MM.1S (cell line): ENCODE measurements at regions not wholly inside any gene's neighbourhood (a gene's known extent, or its start where the extent isn't known, plus 50 kb on each side); places are given as distances from the start of the nearest gene placed in this dataset.

Source experiments
- DNase-seq: peaks from one replicate; pipeline ENCODE4 v3.0.0-alpha.2; 2015
- H2AFZ ChIP-seq: fragments of 300-600 bp; sonication (generic); 2 replicates; pipeline ENCODE4 v1.6.0; 2016; ENCODE audit warnings: antibody characterized with exemption, low read length
- H3F3A ChIP-seq: fragments of 300-600 bp; sonication (generic); 2 replicates; pipeline ENCODE4 v1.6.1; 2016; ENCODE audit warnings: mild to moderate bottlenecking, antibody characterized with exemption, low read length, moderate library complexity, mixed read lengths; ENCODE audit not compliant: insufficient read depth
- H3K27ac ChIP-seq: fragments of 300-600 bp; sonication (generic); 2 replicates; pipeline ENCODE4 v1.5.1; 2016; ENCODE audit warnings: mild to moderate bottlenecking, low read length
- H3K27me3 ChIP-seq: fragments of 300-600 bp; sonication (generic); replicated peaks from 2 replicates; pipeline ENCODE4 v1.6.0; 2016; ENCODE audit warnings: low read length; ENCODE audit not compliant: insufficient read depth
- H3K36me3 ChIP-seq: fragments of 300-600 bp; sonication (generic); replicated peaks from 2 replicates; pipeline ENCODE4 v1.6.1; 2016; ENCODE audit warnings: mild to moderate bottlenecking, low read length, mixed read lengths; ENCODE audit not compliant: insufficient read depth
- H3K4me1 ChIP-seq: fragments of 300-600 bp; sonication (generic); 2 replicates; pipeline ENCODE4 v1.6.1; 2016; ENCODE audit warnings: low read length, mixed read lengths
- H3K4me2 ChIP-seq: fragments of 300-600 bp; sonication (generic); 2 replicates; pipeline ENCODE4 v1.6.0; 2016; ENCODE audit warnings: low read depth, low read length
- H3K4me3 ChIP-seq: fragments of 300-600 bp; sonication (generic); 2 replicates; pipeline ENCODE4 v1.5.1; 2016; ENCODE audit warnings: low read length, mixed read lengths
- H3K79me2 ChIP-seq: fragments of 300-600 bp; sonication (generic); 2 replicates; pipeline ENCODE4 v1.6.1; 2016; ENCODE audit warnings: mixed run types, low read length, mixed read lengths
- H3K9ac ChIP-seq: fragments of 300-600 bp; sonication (generic); 2 replicates; pipeline ENCODE4 v1.6.1; 2016; ENCODE audit warnings: low read length, mixed read lengths
- H3K9me2 ChIP-seq: fragments of 300-600 bp; sonication (generic); replicated peaks from 2 replicates; pipeline ENCODE4 v1.6.1; 2016; ENCODE audit warnings: mild to moderate bottlenecking, low read length, mixed read lengths; ENCODE audit not compliant: insufficient read depth
- H3K9me3 ChIP-seq: fragments of 300-600 bp; sonication (generic); replicated peaks from 2 replicates; pipeline ENCODE4 v1.6.1; 2016; ENCODE audit warnings: mild to moderate bottlenecking, low read length, mixed read lengths; ENCODE audit not compliant: insufficient read depth
- H4K20me1 ChIP-seq: fragments of 300-600 bp; sonication (generic); 2 replicates; pipeline ENCODE4 v1.6.1; 2016; ENCODE audit warnings: mild to moderate bottlenecking, low read length, moderate library complexity, mixed read lengths; ENCODE audit not compliant: insufficient read depth
- EZH2 ChIP-seq: fragments of 300-600 bp; sonication (generic); optimal IDR thresholded peaks from 2 replicates; pipeline ENCODE3; 2017; ENCODE audit warnings: low read depth, mild to moderate bottlenecking, antibody characterized with exemption, low read length, mixed read lengths
- EZH2phosphoT487 ChIP-seq: fragments of 300-600 bp; sonication (generic); IDR thresholded peaks from 2 replicates; pipeline ENCODE4 v1.6.1; 2018; ENCODE audit warnings: antibody characterized with exemption, low read length
- TF ChIP-seq, protein P1 (sequence below): fragments of 300-600 bp; sonication (generic); IDR thresholded peaks from 2 replicates; pipeline ENCODE4 v1.5.1; 2016; ENCODE audit warnings: antibody characterized with exemption, low read length, mixed read lengths

GRCh38 chr1:157292809-157293564 lies 154.8 kb upstream of the ETV3 start:
- H3K79me2 ChIP-seq, result no peaks in the 10 kb centered on the region
- no peaks in the 10 kb centered on the region for H3K9me3 ChIP-seq
- H3K4me1 ChIP-seq, result no peaks in the 10 kb centered on the region
- no peak overlapping the region for H3K4me2 ChIP-seq
- no peaks in the 10 kb centered on the region for H3F3A ChIP-seq
- H2AFZ ChIP-seq, result no peak overlapping the region
- no peaks in the 10 kb centered on the region for H3K27me3 ChIP-seq
- H3K27ac ChIP-seq, result no peak overlapping the region
- TF ChIP-seq, protein P1, sequence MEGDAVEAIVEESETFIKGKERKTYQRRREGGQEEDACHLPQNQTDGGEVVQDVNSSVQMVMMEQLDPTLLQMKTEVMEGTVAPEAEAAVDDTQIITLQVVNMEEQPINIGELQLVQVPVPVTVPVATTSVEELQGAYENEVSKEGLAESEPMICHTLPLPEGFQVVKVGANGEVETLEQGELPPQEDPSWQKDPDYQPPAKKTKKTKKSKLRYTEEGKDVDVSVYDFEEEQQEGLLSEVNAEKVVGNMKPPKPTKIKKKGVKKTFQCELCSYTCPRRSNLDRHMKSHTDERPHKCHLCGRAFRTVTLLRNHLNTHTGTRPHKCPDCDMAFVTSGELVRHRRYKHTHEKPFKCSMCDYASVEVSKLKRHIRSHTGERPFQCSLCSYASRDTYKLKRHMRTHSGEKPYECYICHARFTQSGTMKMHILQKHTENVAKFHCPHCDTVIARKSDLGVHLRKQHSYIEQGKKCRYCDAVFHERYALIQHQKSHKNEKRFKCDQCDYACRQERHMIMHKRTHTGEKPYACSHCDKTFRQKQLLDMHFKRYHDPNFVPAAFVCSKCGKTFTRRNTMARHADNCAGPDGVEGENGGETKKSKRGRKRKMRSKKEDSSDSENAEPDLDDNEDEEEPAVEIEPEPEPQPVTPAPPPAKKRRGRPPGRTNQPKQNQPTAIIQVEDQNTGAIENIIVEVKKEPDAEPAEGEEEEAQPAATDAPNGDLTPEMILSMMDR, result no peak
- TF ChIP-seq EZH2phosphoT487 (no peak), EZH2 (no peak)
- H3K36me3 ChIP-seq, result no peaks in the 10 kb centered on the region
- H3K4me3 ChIP-seq, result no peak overlapping the region
- no peaks in the 10 kb centered on the region for H4K20me1 ChIP-seq
- no peaks in the 10 kb centered on the region for H3K9me2 ChIP-seq
- H3K9ac ChIP-seq, result no peak overlapping the region
- DNase-seq, result no peak

GRCh38 chr1:157292302-157292701 lies 154.1 kb upstream of the ETV3 start:
- no peak for DNase-seq
- Histone ChIP-seq H3K36me3 (no peaks in the 10 kb centered on the region), H3K4me2 (no peak overlapping the region), H3K27me3 (no peaks in the 10 kb centered on the region), H2AFZ (no peak overlapping the region), H3K9ac (no peak overlapping the region), H3K79me2 (no peaks in the 10 kb centered on the region), H3F3A (no peaks in the 10 kb centered on the region), H3K9me3 (no peaks in the 10 kb centered on the region), H3K27ac (no peak overlapping the region), H4K20me1 (no peaks in the 10 kb centered on the region), H3K4me3 (no peak overlapping the region), H3K4me1 (no peaks in the 10 kb centered on the region), H3K9me2 (no peaks in the 10 kb centered on the region)
- TF ChIP-seq, protein P1, result no peak
- TF ChIP-seq EZH2phosphoT487, result no peak
- TF ChIP-seq EZH2, result no peak

- no peak overlapping the region for H3K4me2 ChIP-seq
- H3K27ac ChIP-seq, result no peak overlapping the region
- no peaks in the 10 kb centered on the region for H3K9me3 ChIP-seq
- H3K79me2 ChIP-seq, result no peaks in the 10 kb centered on the region
- no peak overlapping the region for H3K4me3 ChIP-seq
- H2AFZ ChIP-seq, result no peak overlapping the region
- TF ChIP-seq EZH2, result no peak
- no peak for TF ChIP-seq EZH2phosphoT487
- TF ChIP-seq, protein P1, result no peak
- no peaks in the 10 kb centered on the region for H3K9me2 ChIP-seq
- no peak for DNase-seq
- no peaks in the 10 kb centered on the region for H3K27me3 ChIP-seq
- no peak overlapping the region for H3K9ac ChIP-seq
- no peaks in the 10 kb centered on the region for H3K4me1 ChIP-seq
- H3F3A ChIP-seq, result no peaks in the 10 kb centered on the region
- no peaks in the 10 kb centered on the region for H3K36me3 ChIP-seq
- no peaks in the 10 kb centered on the region for H4K20me1 ChIP-seq
These were observed 152.9 kb upstream of the ETV3 start for GRCh38 chr1:157291083-157291482.
